Activated T-cell treated with anti-CD3 and anti-CD28 coated beads for 48 hours (primary cell): ENCODE measurements at regions not wholly inside any gene's neighbourhood (a gene's known extent, or its start where the extent isn't known, plus 50 kb on each side); places are given as distances from the start of the nearest gene placed in this dataset.
"Not testable (repeated sequence)": the region's sequence is repeated elsewhere in the genome, so short reads cannot be mapped to it uniquely, and the experiment has no call there.

Experiments
- DNase-seq: peaks from one replicate; pipeline ENCODE4 v3.0.0-alpha.2; 2020; ENCODE audit warnings: low read depth

GRCh38 chr4:28482580-28483270 is 1622.1 kb downstream of the STIM2 start:
- DNase-seq, result no peak

DNA sequence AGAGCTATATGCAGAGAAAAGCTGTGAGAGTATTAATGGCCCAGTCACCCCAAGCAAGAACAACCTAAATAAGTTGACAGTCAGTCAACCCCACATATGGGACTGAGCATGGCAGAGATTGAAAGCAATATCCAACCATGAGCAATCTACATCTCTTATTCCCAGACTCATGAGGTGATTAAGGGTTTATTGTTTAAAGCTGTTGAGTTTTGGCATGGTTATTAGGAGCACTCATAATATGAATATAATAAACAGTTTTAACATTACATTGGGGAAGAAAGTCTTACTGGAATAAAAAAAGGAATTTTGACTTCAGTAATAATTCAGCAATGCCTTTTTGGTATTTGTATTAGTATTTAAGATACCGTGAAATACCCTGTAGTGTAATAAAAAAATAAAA is 1627.4 kb downstream of the STIM2 start:
- no peak for DNase-seq

DNA sequence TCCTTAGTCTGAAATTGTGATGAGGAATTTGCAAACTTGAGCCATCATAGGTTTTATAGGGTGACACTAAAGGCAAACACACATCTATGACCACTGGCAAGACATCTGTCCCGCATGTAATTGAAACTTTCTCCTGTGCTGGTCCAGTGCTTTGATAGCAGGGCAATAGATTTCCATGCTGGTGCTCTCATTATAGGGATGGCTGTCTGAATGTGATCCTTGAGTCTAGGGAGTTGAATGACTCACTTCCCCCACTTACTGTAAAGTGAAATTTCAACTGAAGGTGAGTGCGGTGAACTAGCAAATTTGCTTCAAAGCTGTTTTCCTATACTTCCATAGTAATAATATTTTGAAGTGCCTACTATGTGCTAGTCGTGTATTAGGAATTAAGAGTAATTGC is 1630.0 kb downstream of the STIM2 start:
- no peak for DNase-seq

GRCh38 chr4:28505064-28505463 is 1644.4 kb downstream of the STIM2 start:
- no peak for DNase-seq

- no peak for DNase-seq
These were observed 1648.0 kb downstream of the STIM2 start for GRCh38 chr4:28508636-28509035.

- not testable (repeated sequence) for DNase-seq
These were observed 1654.1 kb downstream of the STIM2 start for GRCh38 chr4:28514766-28515165.

DNA sequence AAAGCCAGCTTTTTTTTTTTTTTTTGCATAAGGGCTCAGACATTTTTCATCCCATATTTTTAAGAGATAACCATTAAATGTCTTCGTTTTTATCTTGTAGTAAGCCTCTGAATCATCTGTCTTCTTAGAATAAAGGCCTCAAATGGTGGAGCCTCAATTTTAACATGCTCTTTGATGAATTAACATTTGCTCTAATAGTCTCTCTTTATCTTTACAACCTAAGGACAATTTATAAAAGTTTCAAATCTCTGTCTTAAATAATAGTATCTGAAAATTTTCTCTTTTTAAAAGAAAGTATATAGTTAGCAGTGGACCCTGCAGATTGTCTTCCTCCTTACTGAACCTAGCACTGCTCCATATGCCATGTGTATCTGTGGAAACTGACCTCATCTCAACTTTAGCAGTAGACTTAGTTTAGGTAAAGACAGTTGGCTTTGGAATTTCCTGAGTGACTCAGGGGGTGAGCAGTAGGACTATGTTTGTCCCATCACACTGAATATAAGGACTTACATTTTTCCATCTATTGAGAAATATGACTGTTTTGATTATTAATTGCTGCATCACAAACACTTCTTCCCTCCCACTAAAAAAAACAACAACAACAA is 1658.0 kb downstream of the STIM2 start:
- DNase-seq, result no peak

DNA sequence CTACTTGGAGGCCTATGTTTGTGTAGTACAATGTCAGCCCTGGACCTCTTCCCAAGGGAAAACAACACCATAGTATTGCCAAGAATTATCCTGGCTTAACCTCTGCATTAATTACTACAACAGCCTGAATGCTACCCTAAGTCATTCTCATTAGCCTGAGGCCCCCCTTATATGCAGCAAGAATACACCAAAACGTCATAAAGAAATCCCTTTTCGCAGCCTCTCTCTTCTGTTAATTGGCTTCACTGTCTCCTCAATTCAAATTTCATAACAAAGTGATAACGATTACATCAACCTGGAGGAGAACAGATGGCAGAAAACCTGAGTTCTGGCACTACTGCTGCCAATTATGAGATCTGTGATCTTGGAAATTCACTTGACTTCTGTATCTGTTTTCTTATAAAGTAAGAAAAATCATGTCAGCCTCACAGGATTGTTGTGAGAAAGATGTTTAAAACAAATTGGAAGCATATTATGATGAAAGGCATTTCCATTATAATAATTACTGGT is 1663.1 kb downstream of the STIM2 start:
- no peak for DNase-seq

- DNase-seq, result no peak
These were observed 1675.5 kb downstream of the STIM2 start for GRCh38 chr4:28536124-28536523.

DNA sequence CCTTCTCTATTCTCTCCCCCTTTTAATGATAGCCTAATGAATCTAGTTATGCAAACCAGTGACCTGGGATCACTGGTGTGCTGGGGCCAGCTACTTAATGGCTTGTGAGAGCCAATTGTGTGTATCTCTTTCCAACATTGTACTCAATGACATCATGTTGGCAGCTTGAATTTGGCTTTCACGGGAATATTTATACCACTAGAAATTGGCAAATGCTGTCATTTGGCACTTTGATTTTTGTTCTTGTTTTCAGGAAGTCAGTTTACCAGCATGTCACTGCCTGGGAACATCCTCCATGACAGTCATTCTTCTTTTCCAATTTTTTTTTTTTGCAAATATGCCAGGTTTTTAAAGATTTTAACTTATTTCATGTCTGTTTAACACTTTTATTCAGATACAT is 1685.3 kb downstream of the STIM2 start:
- DNase-seq, result no peak

- no peak for DNase-seq
These were observed 1687.5 kb downstream of the STIM2 start for GRCh38 chr4:28548136-28548535.

- no peak for DNase-seq
These were observed 1688.0 kb downstream of the STIM2 start for GRCh38 chr4:28548594-28548993.

DNA sequence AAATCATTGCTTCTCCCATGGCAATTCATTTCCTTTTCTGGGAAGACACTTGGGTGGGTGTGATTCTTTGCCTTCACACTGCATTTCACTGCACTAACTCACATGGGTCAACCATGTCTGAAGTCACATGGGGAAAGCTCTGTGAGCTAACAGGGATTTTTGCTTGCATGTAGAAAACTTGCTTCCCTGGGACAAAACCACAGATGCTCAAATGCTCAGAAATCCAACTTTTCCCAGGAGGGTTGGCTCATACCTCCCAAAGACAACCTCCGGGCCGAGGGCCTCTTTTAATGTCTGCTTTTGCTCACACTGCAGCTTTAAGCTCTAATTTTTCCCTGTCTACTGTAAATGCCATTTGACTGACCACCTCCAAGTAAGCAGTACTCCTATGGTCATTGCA is 1695.2 kb downstream of the STIM2 start:
- DNase-seq, result no peak

DNA sequence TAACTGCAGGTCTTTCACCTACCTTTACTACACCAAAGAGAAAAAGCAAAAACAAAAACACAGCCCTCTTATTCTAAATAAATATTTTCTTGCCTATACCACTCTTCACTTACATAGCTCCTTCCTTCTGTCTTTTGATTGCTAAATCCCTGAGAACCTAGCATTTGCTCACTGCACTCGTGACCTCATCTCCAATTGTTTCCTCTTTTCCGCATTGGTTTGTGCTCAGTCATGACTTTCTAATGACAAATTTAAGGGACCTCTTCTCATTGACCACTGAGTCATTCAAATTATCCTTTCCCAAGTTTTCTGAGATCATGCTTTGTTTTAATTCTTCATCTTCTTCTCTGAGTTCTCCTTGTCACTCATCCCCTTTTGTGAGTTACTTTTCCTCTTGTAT is 1697.1 kb downstream of the STIM2 start:
- DNase-seq, result no peak

- no peak for DNase-seq
These were observed 1698.3 kb downstream of the STIM2 start for GRCh38 chr4:28558895-28559294.

- DNase-seq, result no peak
These were observed 1702.3 kb downstream of the STIM2 start for GRCh38 chr4:28562913-28563312.

- DNase-seq, result no peak
These were observed 1704.8 kb downstream of the STIM2 start for GRCh38 chr4:28565396-28565795.

- no peak for DNase-seq
These were observed 1740.3 kb downstream of the STIM2 start for GRCh38 chr4:28600958-28601357.

GRCh38 chr4:28621591-28621990 is 1761.0 kb downstream of the STIM2 start:
- DNase-seq, result no peak

- DNase-seq, result no peak
These were observed 1776.3 kb downstream of the STIM2 start for GRCh38 chr4:28636971-28637370.

- no peak for DNase-seq
These were observed 1779.1 kb downstream of the STIM2 start for GRCh38 chr4:28639747-28640146.

DNA sequence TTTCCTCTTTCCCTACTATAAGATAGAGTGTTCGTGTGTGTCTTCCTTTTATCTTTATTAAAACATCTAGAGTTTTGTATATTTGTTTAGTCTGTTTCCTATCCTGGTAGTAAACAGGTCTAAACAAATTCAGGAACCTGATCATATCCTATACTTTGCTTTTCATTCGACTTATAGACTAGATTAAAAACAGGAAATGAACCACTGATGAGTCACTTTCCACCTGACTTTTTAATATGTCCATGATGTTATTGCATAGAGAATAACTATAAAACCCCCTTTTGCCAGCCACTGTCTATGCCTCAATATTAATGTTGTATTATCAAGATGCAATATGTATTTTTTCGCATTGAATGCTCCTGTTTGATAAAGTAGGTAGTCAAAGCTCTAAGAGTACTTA is 1794.0 kb downstream of the STIM2 start:
- DNase-seq, result no peak

DNA sequence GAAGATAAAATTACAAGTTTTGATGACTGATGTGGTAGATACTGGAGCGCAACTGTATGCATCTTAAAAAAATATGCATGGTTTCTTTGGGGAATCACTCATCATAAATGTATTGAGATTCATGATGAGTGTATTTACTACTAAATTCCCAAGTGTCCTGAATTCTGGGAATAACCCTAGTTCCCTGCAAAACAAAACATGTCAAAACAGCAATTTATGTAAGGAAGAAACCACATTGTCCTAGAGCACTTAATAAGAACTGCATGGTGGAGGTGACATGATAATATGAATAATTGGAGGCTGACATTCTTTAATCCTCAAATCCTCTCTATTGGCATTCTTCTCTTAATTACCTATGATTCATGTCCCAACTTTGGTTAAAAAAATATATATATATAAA is 1804.7 kb downstream of the STIM2 start:
- DNase-seq, result no peak

GRCh38 chr4:28675582-28675981 is 1814.9 kb downstream of the STIM2 start:
- DNase-seq, result no peak
